Smooth muscle cell (in vitro differentiated cells): ENCODE measurements at regions not wholly inside any gene's neighbourhood (a gene's known extent, or its start where the extent isn't known, plus 50 kb on each side); places are given as distances from the start of the nearest gene placed in this dataset.

Experiments used
- DNase-seq: peaks from one replicate; lab custom pipeline; 2025; ENCODE audit not compliant: unreplicated experiment; lab: John Stamatoyannopoulos, UW
- H2AFZ ChIP-seq: fragments of 200-600 bp; sonication (generic); 2 replicates; pipeline ENCODE4 v1.6.0; 2016; ENCODE audit warnings: antibody characterized with exemption, low read depth, mild to moderate bottlenecking
- H3F3A ChIP-seq: fragments of 200-600 bp; sonication (generic); 2 replicates; pipeline ENCODE4 v1.6.0; 2017; ENCODE audit warnings: antibody characterized with exemption, low read depth
- H3K27ac ChIP-seq: fragments of 200-600 bp; sonication (generic); 2 replicates; pipeline ENCODE4 v1.5.1; 2016; ENCODE audit warnings: low read depth, mild to moderate bottlenecking
- H3K27me3 ChIP-seq: fragments of 200-600 bp; sonication (generic); 2 replicates; pipeline ENCODE4 v1.6.1; 2016; ENCODE audit warnings: low read depth, mild to moderate bottlenecking
- H3K36me3 ChIP-seq: fragments of 200-600 bp; sonication (generic); 2 replicates; pipeline ENCODE4 v1.5.1; 2016; ENCODE audit warnings: low read depth
- H3K4me1 ChIP-seq: fragments of 200-600 bp; sonication (generic); 2 replicates; pipeline ENCODE4 v1.5.1; 2016; ENCODE audit warnings: low read depth
- H3K4me2 ChIP-seq: fragments of 200-600 bp; sonication (generic); 2 replicates; pipeline ENCODE4 v1.6.0; 2016; ENCODE audit warnings: mild to moderate bottlenecking
- H3K4me3 ChIP-seq: fragments of 200-600 bp; sonication (generic); 2 replicates; pipeline ENCODE4 v1.5.1; 2016; ENCODE audit warnings: mild to moderate bottlenecking
- H3K79me2 ChIP-seq: fragments of 200-600 bp; sonication (generic); 2 replicates; pipeline ENCODE4 v1.6.0; 2016; ENCODE audit warnings: low read depth, mild to moderate bottlenecking
- H3K9ac ChIP-seq: fragments of 200-600 bp; sonication (generic); 2 replicates; pipeline ENCODE4 v1.6.0; 2016; ENCODE audit warnings: low read depth
- H3K9me3 ChIP-seq: fragments of 200-600 bp; sonication (generic); replicated peaks from 2 replicates; pipeline ENCODE4 v1.5.1; 2016; ENCODE audit warnings: low read depth
- H4K20me1 ChIP-seq: fragments of 200-600 bp; sonication (generic); 2 replicates; pipeline ENCODE4 v1.6.0; 2016; ENCODE audit warnings: low read depth
- WGBS: methylation state at CpG from one replicate; pipeline ENCODE4 v1.1.7; 2016; ENCODE audit warnings: low lambda C conversion rate; 5-methylcytosine and 5-hydroxymethylcytosine counted together
- TF ChIP-seq, protein P1 (sequence below): fragments of 200-600 bp; sonication (generic); IDR thresholded peaks from 2 replicates; pipeline ENCODE4 v1.5.1; 2017; ENCODE audit warnings: borderline replicate concordance, mild to moderate bottlenecking, antibody characterized with exemption; ENCODE audit not compliant: insufficient read depth, poor library complexity, severe bottlenecking

DNA sequence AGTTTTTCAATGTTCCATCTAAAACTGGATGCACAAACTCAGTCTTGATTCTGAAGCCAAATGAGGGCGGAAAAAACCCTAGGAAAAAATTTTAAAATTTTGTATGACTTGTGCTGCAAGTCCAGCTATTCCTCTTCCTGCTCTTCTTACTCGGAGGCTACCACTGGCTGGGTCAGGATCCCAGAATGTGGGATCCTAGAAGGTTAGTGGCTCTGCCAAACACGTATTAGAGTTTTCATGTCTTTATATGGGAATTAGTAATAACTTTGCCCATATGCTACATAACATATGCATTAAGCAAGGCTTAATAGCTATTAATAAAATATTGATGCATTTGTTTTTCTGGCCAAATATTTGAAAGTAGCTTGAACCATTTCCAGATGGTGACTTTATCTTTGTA, 458.3 kb downstream of the AGTPBP1 start:
- TF ChIP-seq, protein P1, sequence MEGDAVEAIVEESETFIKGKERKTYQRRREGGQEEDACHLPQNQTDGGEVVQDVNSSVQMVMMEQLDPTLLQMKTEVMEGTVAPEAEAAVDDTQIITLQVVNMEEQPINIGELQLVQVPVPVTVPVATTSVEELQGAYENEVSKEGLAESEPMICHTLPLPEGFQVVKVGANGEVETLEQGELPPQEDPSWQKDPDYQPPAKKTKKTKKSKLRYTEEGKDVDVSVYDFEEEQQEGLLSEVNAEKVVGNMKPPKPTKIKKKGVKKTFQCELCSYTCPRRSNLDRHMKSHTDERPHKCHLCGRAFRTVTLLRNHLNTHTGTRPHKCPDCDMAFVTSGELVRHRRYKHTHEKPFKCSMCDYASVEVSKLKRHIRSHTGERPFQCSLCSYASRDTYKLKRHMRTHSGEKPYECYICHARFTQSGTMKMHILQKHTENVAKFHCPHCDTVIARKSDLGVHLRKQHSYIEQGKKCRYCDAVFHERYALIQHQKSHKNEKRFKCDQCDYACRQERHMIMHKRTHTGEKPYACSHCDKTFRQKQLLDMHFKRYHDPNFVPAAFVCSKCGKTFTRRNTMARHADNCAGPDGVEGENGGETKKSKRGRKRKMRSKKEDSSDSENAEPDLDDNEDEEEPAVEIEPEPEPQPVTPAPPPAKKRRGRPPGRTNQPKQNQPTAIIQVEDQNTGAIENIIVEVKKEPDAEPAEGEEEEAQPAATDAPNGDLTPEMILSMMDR: no peak

GRCh38 chr9:85278769-85279168, 463.0 kb downstream of the AGTPBP1 start:
- Histone ChIP-seq H3F3A (no peaks in the 10 kb centered on the region), H3K4me3 (no peak overlapping the region), H3K9ac (no peak overlapping the region), H4K20me1 (no peaks in the 10 kb centered on the region), H3K27me3 (no peaks in the 10 kb centered on the region), H3K36me3 (no peaks in the 10 kb centered on the region), H2AFZ (no peak overlapping the region), H3K79me2 (no peaks in the 10 kb centered on the region), H3K4me1 (no peaks in the 10 kb centered on the region), H3K27ac (no peak overlapping the region), H3K9me3 (no peaks in the 10 kb centered on the region), H3K4me2 (no peak overlapping the region)
- TF ChIP-seq, protein P1: no peak
- no peak for DNase-seq
- 77% methylated on average over 4 of the region's 4 CpGs for WGBS

More for the DNA sequence above, 458.3 kb downstream of the AGTPBP1 start:
- no peaks in the 10 kb centered on the region for H4K20me1 ChIP-seq
- H3K9me3 ChIP-seq: no peaks in the 10 kb centered on the region
- H3K4me2 ChIP-seq: no peak overlapping the region
- whole genome bisulfite sequencing: 89% methylated on average over 3 of the region's 3 CpGs
- no peaks in the 10 kb centered on the region for H3K4me1 ChIP-seq
- no peak for DNase-seq
- no peaks in the 10 kb centered on the region for H3K27me3 ChIP-seq
- H2AFZ ChIP-seq: no peak overlapping the region
- no peak overlapping the region for H3K4me3 ChIP-seq
- H3K27ac ChIP-seq: no peak overlapping the region
- no peaks in the 10 kb centered on the region for H3K36me3 ChIP-seq
- H3K79me2 ChIP-seq: no peaks in the 10 kb centered on the region
- no peaks in the 10 kb centered on the region for H3F3A ChIP-seq
- no peak overlapping the region for H3K9ac ChIP-seq

DNA sequence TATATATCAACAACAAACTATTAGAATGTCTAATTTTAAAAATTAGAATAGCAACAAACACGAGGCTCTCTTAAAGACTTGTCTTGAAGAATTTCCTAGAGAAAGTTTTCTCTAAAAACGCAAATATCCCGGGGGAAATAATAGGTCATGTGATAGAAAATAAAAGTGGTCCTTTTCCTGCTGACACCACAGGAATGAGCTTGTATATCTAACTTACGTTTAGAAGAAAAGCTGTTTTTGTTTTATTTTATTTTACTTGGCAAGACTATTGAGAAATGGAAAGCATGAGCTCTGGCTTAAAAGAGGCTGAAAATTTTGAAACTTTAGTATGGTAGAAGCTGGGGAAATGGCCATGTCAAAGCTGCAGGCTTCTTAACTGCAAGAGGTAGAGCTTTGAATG, 465.0 kb downstream of the AGTPBP1 start:
- peaks cover 14% of the 10 kb centered on the region for H3K27me3 ChIP-seq
- TF ChIP-seq, protein P1: no peak
- no peaks in the 10 kb centered on the region for H4K20me1 ChIP-seq
- DNase-seq: no peak
- H3K27ac ChIP-seq: no peak overlapping the region
- H3F3A ChIP-seq: no peaks in the 10 kb centered on the region
- no peak overlapping the region for H3K9ac ChIP-seq
- H2AFZ ChIP-seq: no peak overlapping the region
- 85% methylated on average over 4 of the region's 4 CpGs for WGBS
- no peaks in the 10 kb centered on the region for H3K9me3 ChIP-seq
- no peaks in the 10 kb centered on the region for H3K4me1 ChIP-seq
- H3K4me3 ChIP-seq: no peak overlapping the region
- H3K4me2 ChIP-seq: no peak overlapping the region
- no peaks in the 10 kb centered on the region for H3K79me2 ChIP-seq
- H3K36me3 ChIP-seq: no peaks in the 10 kb centered on the region

DNA sequence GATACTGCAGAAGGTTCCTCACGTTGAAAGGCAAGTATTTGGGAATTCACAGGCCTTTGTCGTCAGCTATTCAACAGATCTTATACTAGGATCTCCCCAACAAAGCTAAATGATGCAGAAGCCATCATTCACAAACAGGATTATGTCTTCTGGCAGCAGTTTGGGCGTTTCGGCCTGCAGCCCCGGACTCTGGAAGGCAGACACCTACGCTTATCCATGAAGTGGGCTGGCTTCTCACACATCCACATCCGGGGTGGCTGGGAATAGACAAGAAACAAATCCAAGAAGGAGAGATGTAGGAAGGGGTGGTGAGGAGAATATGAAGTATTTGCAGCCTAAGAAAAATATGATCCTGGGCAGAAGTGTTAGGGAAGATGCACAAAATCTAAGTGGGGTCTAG, 471.9 kb downstream of the AGTPBP1 start:
- WGBS: 88% methylated on average over 7 of the region's 7 CpGs

More for the DNA sequence above, 471.9 kb downstream of the AGTPBP1 start:
- TF ChIP-seq, protein P1: no peak
- Histone ChIP-seq H2AFZ (no peak overlapping the region), H3K27ac (no peak overlapping the region), H3K79me2 (no peaks in the 10 kb centered on the region), H3K36me3 (no peaks in the 10 kb centered on the region), H3F3A (no peaks in the 10 kb centered on the region), H4K20me1 (no peaks in the 10 kb centered on the region), H3K4me1 (no peaks in the 10 kb centered on the region), H3K4me2 (no peak overlapping the region), H3K9me3 (no peaks in the 10 kb centered on the region), H3K27me3 (peaks cover 14% of the 10 kb centered on the region), H3K4me3 (no peak overlapping the region), H3K9ac (no peak overlapping the region)
- DNase-seq: no peak
